Breast epithelium (tissue), 4 donors: ENCODE measurements at regions not wholly inside any gene's neighbourhood (a gene's known extent, or its start where the extent isn't known, plus 50 kb on each side); places are given as distances from the start of the nearest gene placed in this dataset.

Source experiments
- DNase-seq, 2 donors: peaks; one replicate each; pipeline ENCODE4 v3.0.0-alpha.2; 2019; ENCODE audit warnings: low spot score in 2 of 2
- H3K27ac ChIP-seq, 2 donors: fragments of 200-600 bp; sonication (generic) in 1 of 2; one replicate each; pipeline ENCODE4 v1.5.1; 2016 to 2019; ENCODE audit warnings: mild to moderate bottlenecking in 1 of 2
- H3K27me3 ChIP-seq, 2 donors: fragments of 200-600 bp; sonication (generic) in 1 of 2; one replicate each; pipeline versions ENCODE4 v1.5.1 to v1.6.0; 2017 to 2019; ENCODE audit warnings: control low read depth in 1 of 2, mild to moderate bottlenecking in 1 of 2
- H3K36me3 ChIP-seq: fragments of 200-600 bp; one replicate; pipeline ENCODE4 v1.5.1; 2019
- H3K4me1 ChIP-seq, 2 donors: fragments of 200-600 bp; sonication (generic); one replicate each; pipeline ENCODE4 v1.5.1; 2016 to 2019; ENCODE audit warnings: control low read depth in 1 of 2
- H3K4me3 ChIP-seq, 3 donors: fragments of 200-600 bp; sonication (generic); 1 replicate in 2 of 3; 2 replicates in 1 of 3; pipeline ENCODE4 v1.5.1; 2016 to 2019; ENCODE audit warnings: mild to moderate bottlenecking in 3 of 3, moderate library complexity in 2 of 3
- H3K9me3 ChIP-seq, 2 donors: fragments of 200-600 bp; sonication (generic) in 1 of 2; one replicate each; pipeline ENCODE4 v1.5.1; 2016 to 2019; ENCODE audit warnings: control low read depth in 1 of 2
- CTCF ChIP-seq, 3 donors: fragments of 450-650 bp; IDR thresholded peaks; one replicate each; pipeline ENCODE4 v1.5.1; 2016 to 2017; ENCODE audit warnings: antibody characterized with exemption in 3 of 3, mild to moderate bottlenecking in 3 of 3, moderate library complexity in 3 of 3
- POLR2A ChIP-seq: fragments of 450-650 bp; IDR thresholded peaks from one replicate; pipeline ENCODE4 v1.6.1; 2016; ENCODE audit warnings: antibody characterized with exemption, mild to moderate bottlenecking, moderate library complexity
- POLR2AphosphoS5 ChIP-seq, 3 donors: sonication (generic); formaldehyde crosslinking; IDR thresholded peaks; one replicate each; pipeline ENCODE4 v1.6.1; 2017; ENCODE audit warnings: antibody characterized with exemption in 3 of 3
- intact Hi-C: fragments of 100-400 bp; cut with DNase I; formaldehyde crosslinking; loops from one replicate; pipeline ENCODE4 v1.15.1; 2023; ENCODE audit warnings: low total_unique reads

GRCh38 chr2:33655626-33656320, 56.7 kb upstream of the FAM98A start:
- no peak for DNase-seq
- Histone ChIP-seq H3K9me3 (peaks cover 0 to 20% of the 10 kb centered on the region in 2 donors), H3K4me1 (no peaks in the 10 kb centered on the region), H3K27me3 (no peaks in the 10 kb centered on the region), H3K27ac (no peak overlapping the region), H3K36me3 (no peaks in the 10 kb centered on the region), H3K4me3 (no peak overlapping the region)
- TF ChIP-seq POLR2AphosphoS5 (IDR thresholded peaks at IDR 0.05) (no peak), POLR2A (no peak), CTCF (IDR thresholded peaks at IDR 0.05) (no peak)
- intact Hi-C loops, result no loop called here

DNA sequence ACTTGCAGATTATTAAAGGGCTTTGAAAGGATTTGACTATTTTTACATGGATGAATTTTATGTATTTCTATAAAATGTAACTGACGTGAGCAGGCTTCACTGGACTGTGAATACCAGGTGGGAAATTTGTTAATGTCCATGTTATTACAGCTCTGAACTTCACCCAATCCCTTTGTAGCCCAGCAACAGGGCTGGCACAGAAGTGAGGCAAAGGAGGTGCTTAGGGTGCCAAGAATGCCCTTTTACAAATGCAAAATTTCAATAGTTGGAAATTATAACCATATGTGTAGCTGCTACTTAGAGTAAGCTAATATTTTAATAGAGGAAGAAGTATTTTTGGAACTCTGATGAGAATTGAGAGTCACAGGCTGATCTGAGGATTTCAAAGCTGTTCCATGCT, 53.7 kb upstream of the FAM98A start:
- Histone ChIP-seq H3K4me1 (no peaks in the 10 kb centered on the region), H3K4me3 (no peak overlapping the region), H3K27ac (no peak overlapping the region), H3K27me3 (no peaks in the 10 kb centered on the region), H3K36me3 (no peaks in the 10 kb centered on the region), H3K9me3 (peaks cover 0 to 20% of the 10 kb centered on the region in 2 donors)
- intact Hi-C loops, result no loop called here
- no peak for TF ChIP-seq CTCF (IDR thresholded peaks at IDR 0.05)
- TF ChIP-seq POLR2AphosphoS5 (IDR thresholded peaks at IDR 0.05), result no peak
- no peak for TF ChIP-seq POLR2A
- no peak for DNase-seq

GRCh38 chr2:33650171-33650570, 51.1 kb upstream of the FAM98A start:
- Histone ChIP-seq H3K27me3 (no peaks in the 10 kb centered on the region), H3K36me3 (no peaks in the 10 kb centered on the region), H3K4me1 (no peaks in the 10 kb centered on the region), H3K27ac (no peak overlapping the region), H3K4me3 (no peak overlapping the region), H3K9me3 (peaks cover 0 to 13% of the 10 kb centered on the region in 2 donors)
- no peak for TF ChIP-seq CTCF (IDR thresholded peaks at IDR 0.05)
- no peak for TF ChIP-seq POLR2AphosphoS5 (IDR thresholded peaks at IDR 0.05)
- no peak for TF ChIP-seq POLR2A
- intact Hi-C loops, result no loop called here
- DNase-seq, result no peak
